Activated T-helper 1 cell treated with anti-CD3 and anti-CD28 coated beads, Interleukin-12 subunit alpha, Interleukin-12 subunit beta, Interleukin-2, Interleukin-4 antibody, amounts not matched to agents 30 ng/mL and 10 ng/mL and 1 ng/mL, durations not matched to agents 14 hours and 24 hours and 36 hours (primary cell): ENCODE measurements at regions not wholly inside any gene's neighbourhood (a gene's known extent, or its start where the extent isn't known, plus 50 kb on each side); places are given as distances from the start of the nearest gene placed in this dataset.

Experiments used
- DNase-seq: peaks from one replicate; pipeline ENCODE4 v3.0.0; 2021; ENCODE audit warnings: low spot score
- H3K27ac Mint-ChIP-seq: one replicate; pipeline ENCODE4 v1.8.0; 2021; ENCODE audit warnings: mild to moderate bottlenecking, mixed read lengths
- H3K27me3 Mint-ChIP-seq: one replicate; pipeline ENCODE4 v1.8.0; 2022; ENCODE audit warnings: mild to moderate bottlenecking, moderate library complexity, mixed read lengths; ENCODE audit not compliant: insufficient read depth
- H3K36me3 Mint-ChIP-seq: one replicate; pipeline ENCODE4 v1.8.0; 2021; ENCODE audit warnings: low read depth, mixed read lengths
- H3K4me1 Mint-ChIP-seq: one replicate; pipeline ENCODE4 v1.8.0; 2021; ENCODE audit warnings: low read depth, mixed read lengths
- H3K4me3 Mint-ChIP-seq: one replicate; pipeline ENCODE4 v1.8.0; 2021; ENCODE audit warnings: mild to moderate bottlenecking, moderate library complexity, mixed read lengths
- H3K9me3 Mint-ChIP-seq: one replicate; pipeline ENCODE4 v1.8.0; 2021; ENCODE audit warnings: mixed read lengths
- intact Hi-C: fragments of 100-400 bp; cut with micrococcal nuclease; formaldehyde crosslinking; loops from one replicate; pipeline ENCODE4 v1.15.1; 2024

DNA sequence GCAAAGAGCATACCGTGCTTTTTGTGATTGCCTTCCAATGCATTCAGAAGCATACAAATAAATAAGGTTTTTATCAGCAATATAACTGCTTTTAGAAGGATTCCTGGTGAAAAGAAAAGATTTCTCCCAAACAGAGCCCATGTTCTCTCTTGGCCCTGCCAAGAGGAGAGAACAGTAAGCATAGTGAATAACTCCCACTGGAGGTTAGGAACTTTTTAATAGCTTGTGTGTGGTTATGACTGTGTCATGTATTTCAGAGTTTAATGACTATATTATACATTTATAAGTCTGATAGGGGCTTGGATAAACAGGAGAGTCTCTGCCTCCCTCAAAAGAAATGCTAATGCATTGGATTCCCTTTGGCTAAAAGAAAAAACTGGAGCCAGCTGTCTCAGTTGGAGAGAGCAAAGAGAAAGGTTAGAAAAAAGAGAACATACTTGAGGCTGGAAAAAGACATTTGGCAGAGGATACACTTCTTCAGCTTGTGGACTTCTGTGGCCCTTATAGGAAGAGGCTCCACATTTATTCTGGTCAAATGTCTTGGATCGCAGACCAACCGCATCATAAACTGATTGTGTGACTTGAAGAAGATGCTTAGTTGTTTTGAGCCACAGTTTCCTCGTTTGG is 63.0 kb upstream of the SPRED2 start:
- no peak overlapping the region for H3K4me3 Mint-ChIP-seq
- no peaks in the 10 kb centered on the region for H3K9me3 Mint-ChIP-seq
- no peaks in the 10 kb centered on the region for H3K4me1 Mint-ChIP-seq
- DNase-seq, result no peak
- peaks cover 18% of the 10 kb centered on the region for H3K27me3 Mint-ChIP-seq
- intact Hi-C loops, result no loop called here
- H3K27ac Mint-ChIP-seq, result no peak overlapping the region
- no peaks in the 10 kb centered on the region for H3K36me3 Mint-ChIP-seq

DNA sequence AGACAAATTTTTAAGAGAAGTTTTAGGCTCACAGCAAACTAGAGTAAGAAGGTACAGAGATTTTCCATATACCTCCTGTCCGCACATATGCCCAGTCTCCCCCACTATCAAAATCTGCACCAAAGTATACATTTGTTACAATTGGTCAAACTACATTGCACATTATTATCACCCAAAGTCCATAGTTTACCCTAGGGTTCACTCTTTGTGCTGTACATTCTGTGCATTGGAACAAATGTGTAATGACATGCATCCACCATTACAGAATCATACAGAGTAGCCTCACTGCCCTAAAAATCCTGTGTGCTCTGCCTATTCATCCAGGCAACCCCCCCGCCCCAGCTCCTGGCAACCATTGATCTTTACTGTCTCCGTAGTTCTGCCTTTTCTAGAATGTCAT is 61.7 kb upstream of the SPRED2 start:
- Mint-ChIP-seq H3K9me3 (peaks cover 5% of the 10 kb centered on the region), H3K27ac (no peak overlapping the region), H3K36me3 (no peaks in the 10 kb centered on the region), H3K4me3 (no peak overlapping the region), H3K4me1 (no peaks in the 10 kb centered on the region), H3K27me3 (peaks cover 17% of the 10 kb centered on the region)
- intact Hi-C loops, result no loop called here
- no peak for DNase-seq

DNA sequence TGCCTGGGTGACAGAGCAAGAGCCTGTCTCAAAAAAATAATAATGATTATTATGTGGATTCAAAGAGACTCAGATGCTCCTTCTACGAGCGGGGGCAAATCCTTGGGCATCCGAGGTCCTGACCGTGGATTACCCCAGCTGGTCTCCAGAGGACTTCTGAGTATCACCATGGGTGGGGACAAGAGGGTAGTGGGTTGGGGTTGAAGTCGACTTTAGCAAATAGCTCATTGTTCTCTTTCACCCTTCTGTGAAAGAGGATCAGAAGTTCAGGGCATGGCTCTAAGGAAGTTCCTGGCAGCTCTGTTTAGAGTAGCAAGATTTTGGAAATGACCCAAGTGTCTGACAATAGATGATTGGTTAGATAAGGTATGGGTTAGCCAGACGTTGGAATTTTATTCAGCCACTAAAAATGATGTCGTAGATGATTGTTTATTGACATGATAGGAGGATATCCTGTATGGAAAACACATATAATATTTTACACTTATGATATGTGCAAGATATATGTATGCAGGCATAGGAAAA is 59.0 kb upstream of the SPRED2 start:
- no peaks in the 10 kb centered on the region for H3K36me3 Mint-ChIP-seq
- peaks cover 8% of the 10 kb centered on the region for H3K27me3 Mint-ChIP-seq
- intact Hi-C loops, result no loop called here
- no peak overlapping the region for H3K4me3 Mint-ChIP-seq
- no peak overlapping the region for H3K27ac Mint-ChIP-seq
- no peak for DNase-seq
- H3K9me3 Mint-ChIP-seq, result peaks cover 21% of the 10 kb centered on the region
- H3K4me1 Mint-ChIP-seq, result no peaks in the 10 kb centered on the region

DNA sequence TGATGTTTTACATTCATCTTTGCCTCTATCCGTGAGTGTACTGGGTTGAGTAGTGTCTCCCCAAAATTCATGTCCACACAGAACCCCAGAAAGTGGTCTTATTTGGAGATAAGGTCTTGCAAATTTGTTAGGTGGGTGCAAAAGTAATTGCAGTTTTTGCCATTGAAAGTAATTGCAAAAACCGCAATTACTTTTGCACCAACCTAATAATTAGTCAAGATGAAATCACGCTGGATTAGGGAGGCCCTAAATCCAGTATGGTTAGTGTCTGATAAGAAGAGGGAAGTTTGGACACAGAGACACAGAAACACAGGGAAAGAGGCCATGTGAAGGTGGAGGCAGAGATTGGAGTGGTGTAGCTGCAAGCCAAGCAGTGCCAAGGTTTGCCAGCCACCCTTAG is 57.8 kb upstream of the SPRED2 start:
- intact Hi-C loops, result no loop called here

DNA sequence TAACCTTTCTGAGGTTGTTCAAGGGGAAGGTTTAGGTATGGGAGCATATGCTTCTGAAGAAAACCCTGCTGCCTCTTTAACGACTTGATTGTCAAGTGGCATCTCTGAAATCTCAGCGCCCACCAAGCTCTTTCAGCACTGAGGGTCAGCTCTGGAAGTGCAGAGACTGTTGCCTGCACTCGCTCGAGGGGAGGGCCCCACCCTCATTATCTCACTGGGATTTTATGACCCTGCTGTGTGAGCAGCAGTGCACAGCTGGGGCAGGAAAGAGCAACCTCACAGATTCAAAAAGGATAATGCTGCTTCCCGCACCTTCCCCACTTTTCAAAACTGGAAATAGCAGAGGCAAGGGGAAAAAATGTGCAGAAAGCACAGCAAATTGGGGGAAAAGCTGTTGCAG is 56.9 kb upstream of the SPRED2 start:
- no peaks in the 10 kb centered on the region for H3K4me1 Mint-ChIP-seq
- no peak overlapping the region for H3K4me3 Mint-ChIP-seq
- no peak overlapping the region for H3K27ac Mint-ChIP-seq
- no peaks in the 10 kb centered on the region for H3K36me3 Mint-ChIP-seq
- DNase-seq, result no peak
- peaks cover 21% of the 10 kb centered on the region for H3K9me3 Mint-ChIP-seq
- intact Hi-C loops, result no loop called here
- peaks cover 3% of the 10 kb centered on the region for H3K27me3 Mint-ChIP-seq

More for the DNA sequence above, 57.8 kb upstream of the SPRED2 start:
- Mint-ChIP-seq H3K4me1 (no peaks in the 10 kb centered on the region), H3K27ac (no peak overlapping the region), H3K27me3 (peaks cover 4% of the 10 kb centered on the region), H3K9me3 (peaks cover 21% of the 10 kb centered on the region), H3K36me3 (no peaks in the 10 kb centered on the region), H3K4me3 (no peak overlapping the region)
- no peak for DNase-seq

DNA sequence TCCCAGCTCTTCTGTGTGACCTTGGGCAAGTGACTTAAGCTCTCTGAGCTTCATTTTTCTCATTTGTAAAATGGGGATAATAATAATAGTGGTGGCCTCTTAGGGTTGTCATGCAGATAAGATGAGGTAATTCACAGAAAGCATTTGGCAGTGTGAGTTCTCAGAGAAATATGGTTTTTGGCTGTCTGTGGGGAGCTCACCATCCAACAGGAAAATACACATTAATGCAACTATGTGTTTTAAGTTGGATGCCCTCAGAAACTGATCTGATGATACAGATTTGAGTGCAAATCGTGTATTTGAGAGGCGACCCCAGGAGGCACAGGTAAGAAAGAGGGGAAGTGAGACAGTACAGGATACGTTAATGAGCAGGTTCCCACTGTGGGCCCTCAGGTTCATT is 56.1 kb upstream of the SPRED2 start:
- Mint-ChIP-seq H3K4me3 (no peak overlapping the region), H3K27me3 (peaks cover 3% of the 10 kb centered on the region), H3K36me3 (no peaks in the 10 kb centered on the region), H3K27ac (no peak overlapping the region), H3K9me3 (peaks cover 21% of the 10 kb centered on the region), H3K4me1 (no peaks in the 10 kb centered on the region)
- DNase-seq, result no peak
- intact Hi-C loops, result no loop called here

DNA sequence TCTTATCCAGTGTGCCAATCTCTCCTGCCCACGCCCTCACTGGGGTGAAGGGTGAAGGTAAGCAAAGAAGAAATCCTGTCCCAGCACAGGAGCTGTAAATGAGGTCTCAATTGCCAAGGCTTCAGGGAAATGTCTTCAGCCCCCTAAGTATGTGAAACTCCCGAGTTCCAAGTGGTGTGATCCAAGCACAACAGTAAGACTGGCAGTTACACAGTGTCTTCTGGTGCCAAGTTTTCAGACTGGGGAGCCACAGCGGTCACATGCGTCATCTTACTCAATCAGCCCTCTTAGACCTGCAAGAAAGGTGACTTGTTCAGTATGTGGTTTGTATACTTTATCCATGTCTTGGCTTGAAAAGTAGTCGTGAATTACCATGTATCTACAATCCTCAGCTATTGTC is 55.0 kb upstream of the SPRED2 start:
- H3K4me1 Mint-ChIP-seq, result no peaks in the 10 kb centered on the region
- peaks cover 21% of the 10 kb centered on the region for H3K9me3 Mint-ChIP-seq
- H3K4me3 Mint-ChIP-seq, result no peak overlapping the region
- H3K27ac Mint-ChIP-seq, result no peak overlapping the region
- DNase-seq, result no peak
- intact Hi-C loops, result no loop called here
- peaks cover 3% of the 10 kb centered on the region for H3K27me3 Mint-ChIP-seq
- H3K36me3 Mint-ChIP-seq, result no peaks in the 10 kb centered on the region

DNA sequence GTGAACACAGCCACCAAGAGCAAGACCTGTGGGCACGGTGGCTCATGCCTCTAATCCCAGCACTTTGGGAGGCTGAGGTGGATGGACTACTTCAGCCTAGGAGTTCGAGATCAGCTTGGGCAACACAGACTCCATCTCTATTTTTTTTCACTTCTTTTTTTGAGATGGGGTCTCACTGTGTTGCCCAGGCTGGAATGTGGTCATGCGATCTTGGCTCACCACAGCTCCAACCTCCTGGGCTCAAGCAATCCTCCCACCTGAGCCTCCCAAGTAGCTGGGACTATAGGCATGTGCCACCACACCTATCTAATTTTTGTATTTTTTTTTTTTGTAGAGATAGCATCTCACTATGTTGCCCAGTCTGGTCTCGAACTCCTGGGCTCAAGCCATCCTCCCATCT is 54.4 kb upstream of the SPRED2 start:
- no peaks in the 10 kb centered on the region for H3K36me3 Mint-ChIP-seq

DNA sequence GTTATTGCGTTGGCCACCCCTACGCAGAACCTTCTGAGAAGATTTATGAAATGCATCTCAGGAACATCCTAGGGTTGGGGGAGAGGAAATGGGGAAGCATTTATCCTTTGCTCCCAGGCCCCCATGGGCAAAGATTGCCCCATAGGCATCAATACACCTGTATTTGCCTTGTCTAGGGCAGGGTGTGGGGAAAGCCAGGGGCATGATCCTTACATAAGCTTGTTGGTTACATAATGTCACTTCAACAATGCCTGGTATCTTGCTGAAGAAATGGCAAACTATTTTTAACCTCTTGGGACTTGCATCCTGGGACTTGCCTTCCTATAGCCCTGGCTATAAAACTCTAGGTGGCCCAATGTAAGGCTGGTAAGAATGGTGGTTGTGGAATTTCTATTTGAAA is 53.9 kb upstream of the SPRED2 start:
- Mint-ChIP-seq H3K4me1 (no peaks in the 10 kb centered on the region), H3K27me3 (peaks cover 3% of the 10 kb centered on the region), H3K9me3 (peaks cover 21% of the 10 kb centered on the region), H3K4me3 (no peak overlapping the region), H3K36me3 (no peaks in the 10 kb centered on the region), H3K27ac (no peak overlapping the region)
- DNase-seq, result no peak
- intact Hi-C loops, result no loop called here

More for the DNA sequence above, 54.4 kb upstream of the SPRED2 start:
- Mint-ChIP-seq H3K27me3 (peaks cover 3% of the 10 kb centered on the region), H3K9me3 (peaks cover 21% of the 10 kb centered on the region), H3K27ac (no peak overlapping the region), H3K4me3 (no peak overlapping the region), H3K4me1 (no peaks in the 10 kb centered on the region)
- DNase-seq, result no peak
- intact Hi-C loops, result no loop called here

DNA sequence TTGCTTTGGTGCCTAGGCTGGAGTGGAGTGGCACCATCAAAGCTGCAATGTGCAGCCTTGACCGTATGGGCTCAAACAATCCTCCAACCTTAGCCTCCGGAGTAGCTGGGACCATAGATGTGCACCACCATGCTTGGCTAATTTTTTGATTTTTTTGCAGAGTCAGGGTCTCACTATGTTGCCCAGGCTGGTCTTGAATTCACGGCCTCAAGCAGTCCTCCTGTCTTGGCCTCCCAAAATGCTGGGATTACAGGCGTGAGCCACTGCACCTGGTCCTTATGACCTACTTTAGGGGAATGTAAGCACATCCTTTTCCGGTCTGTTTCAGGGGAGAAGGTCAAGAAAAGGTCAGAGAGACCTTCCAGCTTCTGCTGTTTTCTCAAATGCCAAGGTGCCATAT is 53.4 kb upstream of the SPRED2 start:
- DNase-seq, result no peak
- Mint-ChIP-seq H3K9me3 (peaks cover 21% of the 10 kb centered on the region), H3K4me1 (no peaks in the 10 kb centered on the region), H3K27ac (no peak overlapping the region), H3K4me3 (no peak overlapping the region), H3K27me3 (peaks cover 3% of the 10 kb centered on the region), H3K36me3 (no peaks in the 10 kb centered on the region)
- intact Hi-C loops, result no loop called here

DNA sequence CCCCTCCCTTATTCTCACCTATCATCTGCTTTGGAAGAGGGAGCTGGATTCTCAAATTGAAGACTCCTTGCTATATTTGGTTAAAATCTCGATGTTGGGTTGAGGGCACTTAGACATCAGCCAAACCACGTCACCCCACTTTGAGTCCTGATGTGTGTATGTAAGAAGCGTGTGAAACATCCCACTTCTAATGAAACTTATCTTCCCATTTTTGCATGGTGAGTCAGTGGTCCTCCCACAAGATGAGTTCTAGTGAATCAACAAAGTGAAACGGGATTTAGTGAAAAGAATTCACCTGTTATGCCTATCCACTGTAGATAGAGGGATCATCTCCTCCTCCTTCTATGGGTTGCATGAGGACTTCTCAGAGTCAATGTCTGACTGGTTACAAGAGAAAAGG is 51.4 kb upstream of the SPRED2 start:
- H3K9me3 Mint-ChIP-seq, result peaks cover 16% of the 10 kb centered on the region
- no peak overlapping the region for H3K27ac Mint-ChIP-seq
- no peaks in the 10 kb centered on the region for H3K4me1 Mint-ChIP-seq
- peaks cover 6% of the 10 kb centered on the region for H3K27me3 Mint-ChIP-seq
- H3K4me3 Mint-ChIP-seq, result no peak overlapping the region
- intact Hi-C loops, result no loop called here
- no peak for DNase-seq
- H3K36me3 Mint-ChIP-seq, result no peaks in the 10 kb centered on the region

DNA sequence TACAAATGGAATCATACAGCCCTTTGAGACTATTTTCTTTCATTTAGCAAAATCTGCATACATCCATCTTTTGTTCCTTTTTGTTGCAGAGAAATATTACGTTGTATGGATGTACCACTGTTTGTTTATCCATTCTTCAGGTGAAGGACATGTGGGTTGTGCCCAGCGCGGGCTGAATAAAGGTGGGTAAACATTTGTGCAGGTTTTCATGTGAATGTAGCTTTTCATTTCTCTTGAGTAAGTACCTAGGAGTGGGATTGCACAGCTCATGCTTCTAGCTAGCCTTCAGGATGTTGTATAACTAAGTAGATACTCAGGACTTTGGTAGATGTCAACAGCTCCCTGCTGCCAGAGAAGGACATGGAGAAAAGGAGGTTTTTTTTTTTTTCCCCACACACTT is 50.6 kb upstream of the SPRED2 start:
- intact Hi-C loops, result no loop called here
- Mint-ChIP-seq H3K4me1 (no peaks in the 10 kb centered on the region), H3K9me3 (peaks cover 9% of the 10 kb centered on the region), H3K4me3 (no peak overlapping the region), H3K27ac (no peak overlapping the region), H3K27me3 (peaks cover 8% of the 10 kb centered on the region), H3K36me3 (no peaks in the 10 kb centered on the region)
- no peak for DNase-seq
